ENCODE measurements at regions not wholly inside any gene's neighbourhood (a gene's known extent, or its start where the extent isn't known, plus 50 kb on each side); places are given as distances from the start of the nearest gene placed in this dataset.

DNA sequence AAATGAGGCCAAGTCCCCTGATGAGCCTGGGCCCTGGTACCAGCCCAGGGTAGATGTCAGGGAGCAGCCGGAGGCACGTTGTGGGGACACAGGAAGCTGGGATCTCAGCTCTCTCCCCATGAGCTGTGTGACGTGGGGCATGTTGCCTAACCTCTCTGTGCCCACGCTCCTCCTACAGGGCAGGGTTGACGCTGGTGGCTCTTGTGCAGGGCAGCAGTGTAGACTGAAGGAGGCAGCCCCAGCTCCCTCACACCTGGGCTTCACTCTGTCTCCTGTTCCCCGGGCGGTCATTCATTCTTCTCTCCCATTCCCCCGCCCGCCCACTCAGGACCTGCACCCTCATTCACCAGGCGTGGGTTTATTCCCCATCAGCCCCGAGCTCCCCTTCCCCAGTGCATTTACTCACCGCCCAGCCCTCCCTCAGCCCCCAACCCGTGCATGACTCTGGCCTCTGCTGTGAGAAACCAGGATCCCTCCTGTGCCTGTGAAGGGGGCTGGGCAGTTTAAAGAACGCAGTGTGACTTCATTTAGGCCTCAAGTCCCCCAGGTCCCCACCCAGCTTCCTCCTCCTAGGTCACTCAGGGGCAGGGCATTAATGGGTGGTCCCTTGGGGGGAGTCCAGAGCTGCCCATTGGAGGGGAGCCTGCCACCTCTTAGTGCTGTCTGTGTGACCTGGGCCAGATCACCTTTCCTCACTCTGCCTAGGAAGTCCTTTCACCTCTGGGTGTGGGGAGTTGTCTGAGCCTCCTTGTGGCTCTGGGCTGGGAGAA is 285.7 kb downstream of the PTPRU start:
- no peak for TF ChIP-seq CTCF (IDR thresholded peaks at IDR 0.05)
- TF ChIP-seq EZH2 (IDR thresholded peaks at IDR 0.05) = no peak

All from neural progenitor cell (in vitro differentiated cells).